HG03159 (cell line): ENCODE measurements at regions not wholly inside any gene's neighbourhood (a gene's known extent, or its start where the extent isn't known, plus 50 kb on each side); places are given as distances from the start of the nearest gene placed in this dataset.
"Not testable (repeated sequence)": the region's sequence is repeated elsewhere in the genome, so short reads cannot be mapped to it uniquely, and the experiment has no call there.

Experiments used
- ATAC-seq: cut with Tn5 transposase; IDR thresholded peaks from one replicate; pipeline ENCODE4 v1.9.1; 2021; ENCODE audit warnings: mild to moderate bottlenecking, moderate library complexity; ENCODE audit not compliant: unreplicated experiment

- no peak for ATAC-seq
Observed at GRCh38 chr6:80440496-80441115, 334.1 kb downstream of the BCKDHB start.

GRCh38 chr6:80439721-80440470 is 333.4 kb downstream of the BCKDHB start:
- no peak for ATAC-seq

GRCh38 chr6:80438772-80439171 is 332.3 kb downstream of the BCKDHB start:
- no peak for ATAC-seq

GRCh38 chr6:80437801-80438200 is 331.3 kb downstream of the BCKDHB start:
- ATAC-seq, result no peak

GRCh38 chr6:80437221-80437620 is 330.8 kb downstream of the BCKDHB start:
- ATAC-seq, result no peak

GRCh38 chr6:80436663-80437062 is 330.2 kb downstream of the BCKDHB start:
- no peak for ATAC-seq

- ATAC-seq, result no peak
Observed at GRCh38 chr6:80435457-80435856, 329.0 kb downstream of the BCKDHB start.

- no peak for ATAC-seq
Observed at GRCh38 chr6:80434691-80435350, 328.4 kb downstream of the BCKDHB start.

GRCh38 chr6:80433673-80434025 is 327.2 kb downstream of the BCKDHB start:
- ATAC-seq, result no peak

- ATAC-seq, result no peak
Observed at GRCh38 chr6:80433010-80433672, 326.7 kb downstream of the BCKDHB start.

GRCh38 chr6:80425089-80425823 is 318.8 kb downstream of the BCKDHB start:
- no peak for ATAC-seq

- ATAC-seq, result no peak
Observed at GRCh38 chr6:80411486-80411885, 305.0 kb downstream of the BCKDHB start.

GRCh38 chr6:80407976-80408375 is 301.5 kb downstream of the BCKDHB start:
- ATAC-seq, result not testable (repeated sequence)

- ATAC-seq, result no peak
Observed at GRCh38 chr6:80404889-80405288, 298.4 kb downstream of the BCKDHB start.

GRCh38 chr6:80403365-80403764 is 296.9 kb downstream of the BCKDHB start:
- ATAC-seq, result peak; percentile 53

- ATAC-seq, result no peak
Observed at GRCh38 chr6:80402266-80402665, 295.8 kb downstream of the BCKDHB start.
